NCI-H146 treated with DMSO at 0.1 percent for 48 hours (cell line): ENCODE measurements at regions not wholly inside any gene's neighbourhood (a gene's known extent, or its start where the extent isn't known, plus 50 kb on each side); places are given as distances from the start of the nearest gene placed in this dataset.
"Not testable (repeated sequence)": the region's sequence is repeated elsewhere in the genome, so short reads cannot be mapped to it uniquely, and the experiment has no call there.

Experiments used
- DNase-seq: peaks from one replicate; lab custom pipeline; 2025; ENCODE audit not compliant: unreplicated experiment; lab: John Stamatoyannopoulos, UW

DNA sequence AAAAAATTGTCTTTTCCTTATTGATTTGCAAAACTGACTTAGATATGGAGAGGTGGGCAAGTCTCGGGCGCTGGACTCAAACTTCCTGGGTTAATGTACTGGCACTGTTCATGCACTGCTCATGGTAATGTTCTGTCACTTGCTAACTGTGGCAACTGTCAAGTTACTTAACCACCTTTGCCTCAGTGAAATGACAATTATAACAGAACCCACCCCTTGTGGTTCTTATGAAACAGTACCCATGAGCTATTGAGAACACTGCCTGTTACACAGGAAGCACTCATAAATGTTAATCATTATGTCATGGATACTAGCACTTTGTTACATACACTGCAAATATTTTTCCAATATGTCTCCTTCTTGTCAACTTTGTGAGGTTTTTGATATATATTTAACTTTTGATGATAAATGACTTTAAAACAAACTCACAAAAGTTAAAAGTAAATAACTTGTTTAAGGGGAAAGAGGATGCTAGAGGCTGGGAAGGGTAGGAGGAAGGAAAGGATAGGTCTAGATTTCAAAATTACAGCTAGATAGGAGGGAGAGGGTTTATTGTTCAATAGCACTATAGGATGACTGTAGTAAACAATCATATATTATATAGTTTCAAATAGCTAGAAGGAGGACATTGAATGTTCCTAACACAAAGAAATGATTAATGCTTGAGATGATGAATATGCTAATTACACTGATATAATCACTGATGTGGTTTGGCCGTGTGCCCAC, 342.5 kb downstream of the ADGRL2 start:
- no peak for DNase-seq

DNA sequence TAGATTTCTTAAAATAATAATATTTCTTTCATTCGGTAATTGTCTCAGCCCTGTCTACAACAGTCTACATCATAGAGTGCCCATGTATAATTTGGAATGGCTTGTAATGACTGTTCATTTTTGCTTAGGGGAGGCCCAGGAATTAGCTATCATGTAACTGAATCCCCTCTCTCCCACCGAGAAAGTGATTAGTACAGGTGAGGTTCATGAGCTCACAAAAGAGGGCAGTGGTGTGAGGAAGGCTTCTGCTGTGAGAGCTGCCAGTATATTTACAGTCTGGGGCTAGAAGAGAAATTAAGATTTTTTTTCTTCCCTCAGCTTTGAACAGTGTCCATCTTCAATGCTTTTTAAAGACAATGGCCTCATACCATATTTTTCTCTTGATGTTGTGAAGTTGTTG, 340.7 kb downstream of the ADGRL2 start:
- DNase-seq, result peak; percentile 60

DNA sequence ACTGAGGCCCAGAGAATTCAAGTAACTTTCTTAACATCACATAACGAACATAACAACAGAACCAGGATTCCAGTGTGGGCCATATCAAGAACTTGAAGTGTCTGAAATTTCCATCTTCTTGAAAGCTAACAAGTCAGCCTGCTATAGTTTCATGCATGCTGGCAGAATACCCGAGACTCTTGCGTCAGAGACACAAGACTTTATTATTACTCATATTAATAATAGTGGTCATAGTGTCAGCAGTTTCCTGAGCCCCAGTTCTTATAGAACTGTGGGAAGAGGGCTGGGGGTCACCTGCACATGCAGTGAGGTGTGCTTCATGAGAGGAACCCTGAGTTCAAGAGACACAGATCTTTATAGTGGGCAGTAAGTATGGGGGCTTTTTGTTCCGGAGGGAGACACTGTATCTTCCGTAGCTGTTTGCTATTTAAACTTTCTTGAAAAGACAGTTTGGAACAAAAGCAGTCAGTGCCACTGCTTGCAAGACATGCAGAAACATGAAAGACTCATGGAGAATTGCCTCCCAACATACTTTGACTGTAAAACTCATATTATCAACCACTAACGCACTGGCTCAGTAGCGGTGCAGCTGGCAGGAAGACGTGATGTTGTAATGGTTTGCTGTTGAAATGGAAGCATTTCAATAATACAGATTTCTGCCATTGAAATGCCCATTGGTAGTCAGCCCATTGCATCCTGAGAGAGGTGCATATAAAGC, 339.2 kb downstream of the ADGRL2 start:
- DNase-seq, result no peak

DNA sequence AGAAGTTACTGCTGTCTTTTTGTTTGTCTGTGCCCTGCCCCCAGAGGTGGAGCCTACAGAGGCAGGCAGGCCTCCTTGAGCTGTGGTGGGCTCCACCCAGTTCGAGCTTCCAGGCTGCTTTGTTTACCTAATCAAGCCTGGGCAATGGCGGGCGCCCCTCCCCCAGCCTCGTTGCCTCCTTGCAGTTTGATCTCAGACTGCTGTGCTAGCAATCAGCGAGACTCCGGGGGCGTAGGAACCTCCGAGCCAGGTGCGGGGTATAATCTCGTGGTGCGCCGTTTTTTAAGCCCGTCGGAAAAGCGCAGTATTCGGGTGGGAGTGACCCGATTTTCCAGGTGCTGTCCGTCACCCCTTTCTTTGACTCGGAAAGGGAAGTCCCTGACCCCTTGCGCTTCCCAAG, 335.6 kb downstream of the ADGRL2 start:
- DNase-seq, result not testable (repeated sequence)

DNA sequence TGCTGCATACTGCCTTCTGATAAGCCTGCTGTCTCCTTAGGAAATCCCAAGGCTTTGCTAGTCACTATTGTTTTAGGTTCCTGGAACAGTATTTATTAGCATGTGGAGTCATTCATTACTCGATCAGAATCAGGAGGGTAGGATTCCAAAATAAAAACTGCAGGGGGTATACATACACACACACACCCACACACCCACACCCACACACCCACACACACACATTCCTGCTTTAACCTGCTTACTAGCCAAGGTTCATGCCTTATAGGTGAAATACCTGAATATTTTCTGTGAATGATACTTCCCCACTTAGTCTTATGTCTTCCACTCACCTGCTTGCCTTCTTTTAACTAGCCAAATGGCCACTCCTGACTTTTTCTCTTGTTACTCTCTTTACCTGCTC, 325.1 kb downstream of the ADGRL2 start:
- no peak for DNase-seq

DNA sequence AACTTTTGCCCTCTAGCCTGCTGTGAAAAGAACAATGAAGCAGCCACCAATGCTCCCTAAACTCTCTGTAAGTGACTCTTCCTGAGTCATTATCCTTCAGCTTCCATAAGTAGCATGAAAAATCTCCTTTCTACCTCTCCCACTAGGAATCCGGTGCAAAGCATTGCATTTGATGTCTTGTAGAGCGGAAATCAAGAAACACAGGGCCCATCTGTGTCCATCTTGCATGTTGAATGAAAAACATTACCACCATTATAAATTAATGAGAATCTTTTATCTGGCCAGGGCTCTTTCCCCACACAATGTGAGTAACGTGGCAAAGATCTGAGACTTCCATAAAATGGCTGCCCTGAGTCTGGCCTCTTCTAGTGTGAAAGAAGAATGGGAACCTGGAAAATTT, 324.4 kb downstream of the ADGRL2 start:
- DNase-seq, result peak; percentile 5

DNA sequence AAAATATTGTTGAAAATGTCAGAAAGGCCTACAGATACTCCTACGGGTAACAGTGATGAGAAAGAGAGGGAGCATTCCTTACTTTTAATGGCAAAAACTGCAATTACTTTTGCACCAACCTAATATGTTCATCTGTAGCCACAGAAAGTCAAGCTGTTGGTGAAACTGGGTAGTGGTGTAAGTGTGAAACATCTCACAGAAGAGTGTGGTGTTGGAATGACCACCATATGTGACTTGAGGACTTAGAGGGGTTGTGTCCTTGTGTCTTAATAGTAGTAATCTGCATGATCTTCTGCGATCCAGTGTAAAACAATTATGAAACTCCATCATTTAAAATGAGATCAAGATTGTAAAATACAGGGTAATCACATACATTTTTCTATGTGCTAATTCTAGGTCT, 320.7 kb downstream of the ADGRL2 start:
- no peak for DNase-seq

DNA sequence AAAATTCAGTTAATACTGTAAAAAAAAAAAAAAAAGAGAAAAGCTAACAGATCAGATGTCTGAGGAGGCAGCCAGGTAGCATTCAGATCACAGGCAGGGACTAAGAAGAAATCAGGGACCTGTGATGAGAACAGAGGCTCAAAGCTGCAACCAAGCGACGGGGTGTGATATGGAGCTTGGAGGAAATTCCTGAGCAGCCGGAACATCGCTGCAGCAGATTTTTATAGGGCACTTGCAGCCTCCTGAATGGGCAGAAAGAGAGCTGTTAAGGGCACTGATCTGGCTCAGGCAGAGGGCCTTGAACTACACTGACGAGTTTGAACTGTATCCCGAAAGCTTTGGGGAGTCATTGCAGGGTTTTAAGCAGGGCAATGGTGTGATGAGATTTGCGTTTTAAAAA, 315.4 kb downstream of the ADGRL2 start:
- no peak for DNase-seq

DNA sequence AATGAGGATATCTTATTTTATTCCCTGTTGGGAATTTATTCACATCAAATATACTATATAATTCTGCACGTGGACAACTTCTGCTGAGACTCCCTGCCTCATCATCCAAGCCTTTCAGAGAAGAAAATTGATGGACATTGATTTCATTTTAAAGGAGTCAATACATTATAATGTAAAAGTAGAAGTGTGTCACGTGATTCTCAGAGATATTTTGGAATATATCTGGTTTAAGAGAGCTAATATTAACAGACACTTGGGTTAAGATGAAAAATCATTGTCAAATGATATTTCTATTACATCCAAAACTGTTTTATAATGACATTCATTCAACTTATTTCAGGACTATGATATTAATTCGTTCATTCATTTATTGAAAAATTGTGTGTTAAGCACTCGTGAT, 314.2 kb downstream of the ADGRL2 start:
- no peak for DNase-seq

DNA sequence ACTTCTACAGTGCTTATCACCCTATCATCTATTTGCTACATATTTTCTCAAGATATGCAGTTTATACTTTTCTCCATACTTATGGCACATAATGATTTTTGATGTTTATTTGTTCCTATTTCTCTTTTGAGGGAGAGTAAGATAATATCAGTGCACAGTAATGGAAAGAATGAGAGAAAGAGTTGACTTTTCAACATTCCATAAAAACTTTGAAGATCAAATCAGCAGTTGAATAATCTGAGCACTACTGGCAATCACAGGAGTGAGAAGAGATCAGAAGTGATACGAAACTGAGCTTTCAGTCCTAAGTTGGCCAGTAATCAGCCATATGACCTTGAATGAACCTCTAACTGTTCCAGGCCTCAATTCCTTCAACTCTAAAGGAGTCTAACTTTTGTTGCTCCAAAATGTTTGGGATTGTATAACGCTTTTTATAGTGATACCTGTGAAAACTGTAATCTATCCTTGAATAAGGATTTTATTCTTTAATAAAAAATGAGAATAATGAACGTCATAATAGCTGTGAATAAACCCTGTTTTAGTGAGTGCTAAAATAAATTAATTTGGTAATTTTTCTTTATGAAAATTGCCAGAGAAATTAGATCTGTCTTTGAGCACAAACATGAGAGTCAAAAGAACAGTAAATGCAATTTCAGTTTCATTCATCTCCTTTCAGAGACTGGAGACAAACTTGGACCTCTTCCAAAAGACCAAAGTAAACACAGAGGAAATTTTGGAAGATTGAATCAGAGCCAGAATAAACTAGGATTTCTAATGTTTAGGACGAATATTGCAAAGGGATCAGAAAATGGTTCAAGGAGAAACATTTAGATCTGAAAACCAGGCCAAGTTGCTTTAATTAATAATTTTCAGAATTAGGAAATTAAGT, 309.9 kb downstream of the ADGRL2 start:
- DNase-seq, result peak; percentile 33

DNA sequence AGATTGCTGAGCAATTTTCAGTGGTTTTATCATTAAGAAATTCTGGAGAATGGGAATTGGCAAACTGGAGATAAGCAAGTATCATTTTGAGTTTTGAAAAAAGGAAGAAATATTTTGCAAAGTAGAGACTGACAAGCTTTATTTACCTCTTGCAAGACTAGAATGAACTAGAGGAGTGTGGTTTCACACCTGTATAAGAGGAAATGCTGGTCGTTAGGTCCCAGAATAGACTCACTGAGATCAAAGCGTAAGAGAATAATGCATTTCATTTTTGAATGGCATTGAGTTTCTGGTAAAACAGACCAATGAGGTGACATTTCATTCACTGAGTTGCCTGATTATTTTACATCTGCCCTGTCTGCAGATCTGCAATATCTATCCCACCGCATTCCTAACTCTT, 308.1 kb downstream of the ADGRL2 start:
- DNase-seq, result no peak

DNA sequence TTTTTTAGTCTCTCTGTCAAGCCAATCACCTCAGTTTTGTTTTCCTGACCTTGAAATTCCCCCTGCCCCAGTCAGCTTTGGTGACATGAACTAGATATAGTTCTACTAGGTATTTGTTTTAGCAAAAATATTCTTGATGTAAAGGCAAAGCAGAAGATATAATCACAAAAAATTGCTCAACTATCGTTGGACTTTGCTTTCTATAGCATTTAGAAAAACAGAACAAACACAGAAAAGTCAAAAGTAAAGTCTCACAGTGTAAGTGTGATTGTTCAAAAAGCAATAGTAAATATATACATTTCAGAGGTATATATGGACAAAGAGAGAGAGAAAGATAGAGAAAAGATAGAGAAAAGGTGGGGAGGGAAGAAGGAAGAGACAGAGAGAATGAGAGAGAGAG, 305.9 kb downstream of the ADGRL2 start:
- no peak for DNase-seq

DNA sequence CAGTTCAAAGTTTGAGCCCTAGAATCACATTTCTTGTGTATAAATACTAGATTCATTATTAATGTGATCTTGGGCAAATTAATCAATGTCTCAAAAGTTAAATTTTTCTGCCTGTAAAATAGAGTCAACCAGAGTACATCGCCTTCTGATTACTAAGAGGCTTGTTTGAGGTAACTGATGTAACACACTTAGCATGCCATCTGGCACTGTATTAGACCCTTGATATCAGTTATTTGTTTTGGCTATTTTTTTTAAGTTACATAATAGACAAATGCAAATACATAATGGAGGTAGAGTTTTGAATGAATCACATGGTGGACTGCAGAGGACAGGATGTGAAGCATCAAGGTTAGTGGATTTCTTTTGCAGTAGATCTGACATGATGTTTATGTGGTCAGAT, 298.4 kb downstream of the ADGRL2 start:
- DNase-seq, result no peak

DNA sequence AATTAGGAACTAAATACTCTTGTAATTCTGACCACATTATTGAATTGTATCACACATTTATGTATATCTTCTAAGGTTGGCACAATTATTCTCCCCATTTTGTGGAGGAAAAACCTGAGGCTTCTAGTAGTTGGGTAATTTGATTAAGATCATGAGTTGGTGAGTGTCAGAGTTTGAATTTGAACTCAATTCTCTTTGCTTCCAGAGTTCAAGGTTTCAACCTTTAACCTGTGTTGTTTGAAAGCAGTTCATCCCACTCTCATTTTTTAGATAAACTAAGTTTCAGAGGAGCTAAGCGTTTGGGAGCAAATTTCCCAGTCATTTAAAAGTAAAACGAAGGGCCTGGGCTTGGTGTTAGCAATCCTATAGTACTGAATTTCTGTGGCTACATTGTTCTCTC, 293.4 kb downstream of the ADGRL2 start:
- no peak for DNase-seq

DNA sequence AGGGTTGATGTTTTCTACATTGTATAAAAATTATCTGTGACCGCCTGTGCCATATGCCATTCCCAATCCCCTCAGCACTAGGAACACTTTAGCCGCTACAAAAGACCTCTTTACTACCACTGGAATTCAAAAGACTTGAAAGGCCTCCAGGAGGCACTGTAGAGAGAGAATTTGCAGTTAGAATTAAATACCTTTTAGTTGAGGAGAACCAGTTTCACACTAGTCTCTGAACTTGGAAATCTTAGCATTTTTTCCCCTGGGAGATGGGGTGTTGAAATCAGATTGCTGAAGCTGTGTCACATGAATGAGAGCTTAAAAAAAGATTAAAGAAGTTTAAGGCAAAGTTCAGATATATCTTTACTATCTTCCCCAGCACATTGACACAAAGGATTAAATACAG, 291.0 kb downstream of the ADGRL2 start:
- no peak for DNase-seq

DNA sequence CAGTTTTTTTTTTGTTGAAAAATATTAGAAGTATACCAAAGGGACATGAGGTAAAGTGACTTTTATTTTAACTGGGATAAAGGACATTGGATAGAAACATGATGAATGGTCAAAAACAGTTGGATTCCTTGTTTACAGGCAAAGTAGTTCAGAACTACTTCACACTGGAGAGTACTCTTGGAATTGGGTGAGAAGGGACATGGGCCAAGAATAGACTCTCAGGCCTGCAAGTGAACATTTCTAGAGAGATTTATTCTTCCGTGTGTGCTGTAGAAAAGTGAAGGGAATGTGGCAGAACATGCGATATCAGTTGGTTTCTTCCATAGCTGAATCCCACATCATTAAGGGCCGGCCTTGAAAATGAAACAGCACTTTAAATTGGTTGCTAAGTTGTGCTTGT, 290.5 kb downstream of the ADGRL2 start:
- DNase-seq, result no peak

DNA sequence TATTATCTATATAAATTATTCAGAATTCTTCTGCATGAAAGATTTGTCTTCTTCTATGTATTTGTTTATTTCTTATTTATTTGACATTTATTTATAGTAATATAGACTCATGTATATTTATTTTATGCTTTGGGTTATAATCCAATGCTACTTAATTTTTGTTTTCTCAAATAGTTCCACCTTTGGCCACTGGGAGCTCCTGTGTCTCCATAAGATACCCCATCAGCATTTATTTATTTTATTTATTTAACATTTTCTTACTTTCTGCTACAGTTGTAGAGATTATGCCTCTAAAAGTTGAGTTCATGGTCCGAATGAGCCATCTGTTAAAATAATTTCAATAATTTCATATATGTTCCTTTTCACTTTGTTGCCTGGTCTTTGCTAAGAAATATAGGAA, 289.4 kb downstream of the ADGRL2 start:
- no peak for DNase-seq

DNA sequence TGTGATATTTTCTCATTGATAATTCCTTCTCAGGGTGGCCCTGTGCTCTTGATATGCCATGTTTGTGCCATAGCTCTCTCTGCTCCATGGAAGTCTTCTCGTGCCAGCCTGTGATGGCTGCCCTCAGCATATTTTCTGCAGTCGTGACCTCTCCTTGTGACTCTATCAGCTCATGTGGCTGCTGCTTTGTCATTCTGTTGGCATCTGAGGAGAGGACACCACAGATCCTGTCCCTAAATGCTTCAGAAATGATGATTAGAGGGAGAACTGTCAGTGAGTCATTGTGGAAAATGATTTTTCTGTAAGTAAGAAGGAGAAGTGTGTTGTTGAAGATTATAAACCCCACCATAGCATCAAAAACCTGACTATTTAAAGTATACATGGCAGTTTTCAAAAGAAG, 286.0 kb downstream of the ADGRL2 start:
- DNase-seq, result no peak

DNA sequence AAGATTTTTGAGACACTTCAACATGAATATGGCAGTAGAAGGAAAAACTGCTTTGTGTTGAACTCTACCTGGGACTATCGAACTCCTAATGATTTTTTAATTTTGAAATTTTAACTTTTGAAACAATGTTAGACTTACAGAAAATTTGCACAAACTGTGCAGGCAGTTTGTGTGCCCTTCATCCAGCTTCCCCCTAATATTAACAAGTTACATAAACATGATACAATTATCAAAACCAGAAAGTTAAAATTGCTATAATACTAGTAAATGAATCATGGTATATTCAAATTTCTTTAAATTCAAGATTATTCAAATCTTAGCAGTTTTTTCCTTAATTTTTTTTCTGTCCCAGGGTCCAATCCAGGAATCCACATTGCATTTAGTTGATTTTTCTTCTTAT, 278.9 kb downstream of the ADGRL2 start:
- DNase-seq, result no peak

DNA sequence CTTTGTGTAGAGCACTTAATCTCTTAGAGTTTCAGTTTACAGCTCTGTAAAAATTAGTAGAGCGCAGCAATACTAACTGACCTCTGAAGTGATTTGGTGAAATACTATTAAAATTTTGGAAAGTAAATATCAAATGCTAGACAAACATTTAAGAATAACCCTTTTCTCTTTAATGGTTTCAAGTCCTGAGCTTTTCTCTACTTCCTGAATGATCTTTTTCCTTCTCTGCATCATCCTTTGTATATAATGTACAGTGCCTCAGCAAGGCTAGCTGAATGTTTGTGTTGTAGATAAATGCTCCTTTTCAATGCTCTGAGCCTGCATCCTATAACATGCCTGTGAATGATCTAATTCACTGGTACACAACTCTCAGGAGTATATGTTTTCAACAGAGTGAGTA, 272.9 kb downstream of the ADGRL2 start:
- DNase-seq, result no peak

DNA sequence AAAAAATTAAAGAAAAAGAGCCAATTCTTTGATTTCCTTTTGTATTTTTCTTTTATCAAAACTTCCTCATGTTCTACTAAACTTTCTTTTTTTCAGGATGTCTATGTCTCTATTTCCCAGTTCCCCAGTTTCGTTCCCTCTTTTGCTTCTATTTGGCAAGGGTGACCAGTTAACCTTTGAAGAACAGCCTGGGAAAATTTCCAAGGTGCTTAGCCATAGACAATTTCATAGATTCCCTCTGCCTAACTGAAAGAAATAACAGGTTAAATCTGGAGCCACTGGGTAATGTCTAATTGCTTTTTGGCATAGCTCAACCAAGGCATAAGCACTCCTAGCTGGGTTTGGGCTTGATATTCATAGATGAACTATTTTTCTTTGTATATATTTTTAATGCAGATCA, 272.3 kb downstream of the ADGRL2 start:
- DNase-seq, result no peak

DNA sequence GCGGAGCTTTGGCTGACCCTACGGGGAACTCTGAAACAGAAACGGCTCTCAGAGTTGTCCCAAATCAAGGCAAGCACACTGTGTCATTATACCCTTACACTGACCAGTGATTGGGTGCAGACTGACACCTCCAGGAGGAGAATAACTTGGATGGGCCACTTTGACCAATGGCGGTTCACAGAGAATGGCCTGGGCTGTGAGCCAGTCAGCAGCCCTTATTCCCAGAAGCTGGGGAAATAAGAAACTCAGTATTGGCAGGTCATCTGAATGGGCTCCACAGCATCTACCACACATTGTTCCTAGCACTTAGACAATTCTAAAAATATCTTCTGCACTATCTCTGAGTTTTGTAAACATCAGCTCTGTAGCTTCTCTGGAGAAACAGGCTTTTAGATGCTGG, 265.2 kb downstream of the ADGRL2 start:
- no peak for DNase-seq
